ENCODE measurements at regions not wholly inside any gene's neighbourhood (a gene's known extent, or its start where the extent isn't known, plus 50 kb on each side); places are given as distances from the start of the nearest gene placed in this dataset.
"Not testable (repeated sequence)": the region's sequence is repeated elsewhere in the genome, so short reads cannot be mapped to it uniquely, and the experiment has no call there.

- H3K9me3 Mint-ChIP-seq, result peaks cover 22 to 61% of the 10 kb centered on the region in 2 experiments
- H3K56ac ChIP-seq (ENCODE audit: insufficient read length, low read depth, low read length), result no peak overlapping the region
- H3K36me3 Mint-ChIP-seq (ENCODE audit: insufficient read depth in 1 of 3, low read depth in 3 of 3), result peaks cover 4 to 6% (median 6%) of the 10 kb centered on the region in 3 experiments; a peak in 4 of 7 replicates
- DNase-seq, result peak; percentile 85
- 0 out of 4 replicates have a peak, but pooled peaks cover 0 to 2% of the 10 kb centered on the region in 2 experiments for H3K4me1 Mint-ChIP-seq
- H3K4me1 ChIP-seq (ENCODE audit: insufficient read depth, low read length), result no peaks in the 10 kb centered on the region
- H3K27me3 Mint-ChIP-seq (ENCODE audit: low read depth), result peaks cover 10% of the 10 kb centered on the region
- no peak overlapping the region for H3K9ac ChIP-seq (ENCODE audit: extremely low read depth, insufficient read length, low read length)
- no peak overlapping the region for H3K4ac ChIP-seq (ENCODE audit: low read depth, low read length)
- H3K27me3 ChIP-seq (ENCODE audit: insufficient read depth, low read length), result no peaks in the 10 kb centered on the region
- H2AFZ ChIP-seq (ENCODE audit: low read length), result no peak overlapping the region
- H3K18ac ChIP-seq (ENCODE audit: insufficient read length, low read depth, low read length), result no peak overlapping the region
- H2BK20ac ChIP-seq (ENCODE audit: low read depth, low read length, poor library complexity, severe bottlenecking), result no peak overlapping the region
- peaks cover 9% of the 10 kb centered on the region for H3K9me3 ChIP-seq (ENCODE audit: control insufficient read depth, low read depth, low read length)
- H2AK5ac ChIP-seq (ENCODE audit: insufficient read length, low read length), result no peak overlapping the region
- no CpG with 5 or more reads among the region's 12 CpGs for WGBS (ENCODE audit: extremely low coverage, insufficient read length, low lambda C conversion rate)
- H2BK5ac ChIP-seq (ENCODE audit: insufficient read length, low read length), result no peak overlapping the region
- H2BK12ac ChIP-seq (ENCODE audit: insufficient read length, low read depth, low read length), result no peak overlapping the region
- H2BK120ac ChIP-seq (ENCODE audit: low read depth, low read length, poor library complexity, severe bottlenecking), result no peak overlapping the region
- no peak overlapping the region for H4K5ac ChIP-seq (ENCODE audit: insufficient read length, low read depth, low read length)
- no peak overlapping the region for H3K23ac ChIP-seq (ENCODE audit: insufficient read length, low read depth, low read length)
- no peaks in the 10 kb centered on the region for H3K79me2 ChIP-seq (ENCODE audit: insufficient read depth, low read length)
- H4K91ac ChIP-seq (ENCODE audit: insufficient read length, low read depth, low read length), result no peak overlapping the region
- H3K4me3 Mint-ChIP-seq, result no peak overlapping the region
- H4K20me1 ChIP-seq (ENCODE audit: control insufficient read depth, insufficient read depth, insufficient read length), result no peaks in the 10 kb centered on the region
- H3K27ac ChIP-seq (ENCODE audit: insufficient read length, low read depth, low read length), result no peak overlapping the region
- no peak overlapping the region for H3K14ac ChIP-seq (ENCODE audit: insufficient read depth, low read length)
- no peak overlapping the region for H2BK15ac ChIP-seq (ENCODE audit: low read depth, low read length)
- no peaks in the 10 kb centered on the region for H3K79me1 ChIP-seq (ENCODE audit: insufficient read depth, low read depth, low read length, poor library complexity, severe bottlenecking)
- H3K23me2 ChIP-seq (ENCODE audit: insufficient read length, low read depth, low read length, poor library complexity, severe bottlenecking), result no peaks in the 10 kb centered on the region
- TF ChIP-seq CTCF (conservative IDR thresholded peaks at IDR 0.05), result peak; percentile 76
- H3T11ph ChIP-seq (ENCODE audit: low read length), result no peak overlapping the region
- H4K8ac ChIP-seq (replicated peaks; ENCODE audit: insufficient read length, low read depth, low read length), result no peak overlapping the region
- H3K4me2 ChIP-seq (ENCODE audit: insufficient read depth, insufficient read length, low read length), result no peak overlapping the region
- no peak overlapping the region for H3K27ac Mint-ChIP-seq
These were observed 202.6 kb upstream of the FOXK1 start for GRCh38 chr7:4479367-4480039.

GRCh38 chr7:4480131-4480530 is 202.0 kb upstream of the FOXK1 start:
- H3T11ph ChIP-seq (ENCODE audit: low read length); H3K23me2 ChIP-seq (ENCODE audit: insufficient read length, low read depth, low read length, poor library complexity, severe bottlenecking); H3K9ac ChIP-seq (ENCODE audit: extremely low read depth, insufficient read length, low read length); H3K23ac ChIP-seq (ENCODE audit: insufficient read length, low read depth, low read length); H3K79me2 ChIP-seq (ENCODE audit: insufficient read depth, low read length); H3K4me3 Mint-ChIP-seq; H3K27ac Mint-ChIP-seq; H3K56ac ChIP-seq (ENCODE audit: insufficient read length, low read depth, low read length); H2BK15ac ChIP-seq (ENCODE audit: low read depth, low read length); H3K27ac ChIP-seq (ENCODE audit: insufficient read length, low read depth, low read length); H3K4me1 ChIP-seq (ENCODE audit: insufficient read depth, low read length); DNase-seq; H4K8ac ChIP-seq (replicated peaks; ENCODE audit: insufficient read length, low read depth, low read length); H2BK20ac ChIP-seq (ENCODE audit: low read depth, low read length, poor library complexity, severe bottlenecking); H4K20me1 ChIP-seq (ENCODE audit: control insufficient read depth, insufficient read depth, insufficient read length); H3K4me2 ChIP-seq (ENCODE audit: insufficient read depth, insufficient read length, low read length); H4K91ac ChIP-seq (ENCODE audit: insufficient read length, low read depth, low read length); H2AFZ ChIP-seq (ENCODE audit: low read length); H3K36me3 Mint-ChIP-seq (ENCODE audit: insufficient read depth in 1 of 3, low read depth in 3 of 3); H3K4ac ChIP-seq (ENCODE audit: low read depth, low read length); H3K14ac ChIP-seq (ENCODE audit: insufficient read depth, low read length); H2BK120ac ChIP-seq (ENCODE audit: low read depth, low read length, poor library complexity, severe bottlenecking); H4K5ac ChIP-seq (ENCODE audit: insufficient read length, low read depth, low read length); H2AK5ac ChIP-seq (ENCODE audit: insufficient read length, low read length); H3K4me1 Mint-ChIP-seq; H3K27me3 ChIP-seq (ENCODE audit: insufficient read depth, low read length); H3K9me3 ChIP-seq (ENCODE audit: control insufficient read depth, low read depth, low read length); H2BK5ac ChIP-seq (ENCODE audit: insufficient read length, low read length); H2BK12ac ChIP-seq (ENCODE audit: insufficient read length, low read depth, low read length); H3K18ac ChIP-seq (ENCODE audit: insufficient read length, low read depth, low read length); H3K27me3 Mint-ChIP-seq (ENCODE audit: low read depth); H3K79me1 ChIP-seq (ENCODE audit: insufficient read depth, low read depth, low read length, poor library complexity, severe bottlenecking): not testable (repeated sequence)
- peaks cover 22 to 61% of the 10 kb centered on the region in 2 experiments for H3K9me3 Mint-ChIP-seq
- WGBS (ENCODE audit: extremely low coverage, insufficient read length, low lambda C conversion rate), result no CpG with 5 or more reads among the region's 11 CpGs

Measured in H9 (cell line).